MM.1S (cell line): ENCODE measurements at regions not wholly inside any gene's neighbourhood (a gene's known extent, or its start where the extent isn't known, plus 50 kb on each side); places are given as distances from the start of the nearest gene placed in this dataset.

ENCODE experiments used
- DNase-seq: peaks from one replicate; pipeline ENCODE4 v3.0.0-alpha.2; 2015
- H2AFZ ChIP-seq: fragments of 300-600 bp; sonication (generic); 2 replicates; pipeline ENCODE4 v1.6.0; 2016; ENCODE audit warnings: antibody characterized with exemption, low read length
- H3F3A ChIP-seq: fragments of 300-600 bp; sonication (generic); 2 replicates; pipeline ENCODE4 v1.6.1; 2016; ENCODE audit warnings: mild to moderate bottlenecking, antibody characterized with exemption, low read length, moderate library complexity, mixed read lengths; ENCODE audit not compliant: insufficient read depth
- H3K27ac ChIP-seq: fragments of 300-600 bp; sonication (generic); 2 replicates; pipeline ENCODE4 v1.5.1; 2016; ENCODE audit warnings: mild to moderate bottlenecking, low read length
- H3K27me3 ChIP-seq: fragments of 300-600 bp; sonication (generic); replicated peaks from 2 replicates; pipeline ENCODE4 v1.6.0; 2016; ENCODE audit warnings: low read length; ENCODE audit not compliant: insufficient read depth
- H3K36me3 ChIP-seq: fragments of 300-600 bp; sonication (generic); replicated peaks from 2 replicates; pipeline ENCODE4 v1.6.1; 2016; ENCODE audit warnings: mild to moderate bottlenecking, low read length, mixed read lengths; ENCODE audit not compliant: insufficient read depth
- H3K4me1 ChIP-seq: fragments of 300-600 bp; sonication (generic); 2 replicates; pipeline ENCODE4 v1.6.1; 2016; ENCODE audit warnings: low read length, mixed read lengths
- H3K4me2 ChIP-seq: fragments of 300-600 bp; sonication (generic); 2 replicates; pipeline ENCODE4 v1.6.0; 2016; ENCODE audit warnings: low read depth, low read length
- H3K4me3 ChIP-seq: fragments of 300-600 bp; sonication (generic); 2 replicates; pipeline ENCODE4 v1.5.1; 2016; ENCODE audit warnings: low read length, mixed read lengths
- H3K79me2 ChIP-seq: fragments of 300-600 bp; sonication (generic); 2 replicates; pipeline ENCODE4 v1.6.1; 2016; ENCODE audit warnings: mixed run types, low read length, mixed read lengths
- H3K9ac ChIP-seq: fragments of 300-600 bp; sonication (generic); 2 replicates; pipeline ENCODE4 v1.6.1; 2016; ENCODE audit warnings: low read length, mixed read lengths
- H3K9me2 ChIP-seq: fragments of 300-600 bp; sonication (generic); replicated peaks from 2 replicates; pipeline ENCODE4 v1.6.1; 2016; ENCODE audit warnings: mild to moderate bottlenecking, low read length, mixed read lengths; ENCODE audit not compliant: insufficient read depth
- H3K9me3 ChIP-seq: fragments of 300-600 bp; sonication (generic); replicated peaks from 2 replicates; pipeline ENCODE4 v1.6.1; 2016; ENCODE audit warnings: mild to moderate bottlenecking, low read length, mixed read lengths; ENCODE audit not compliant: insufficient read depth
- H4K20me1 ChIP-seq: fragments of 300-600 bp; sonication (generic); 2 replicates; pipeline ENCODE4 v1.6.1; 2016; ENCODE audit warnings: mild to moderate bottlenecking, low read length, moderate library complexity, mixed read lengths; ENCODE audit not compliant: insufficient read depth
- CTCF ChIP-seq: fragments of 300-600 bp; sonication (generic); IDR thresholded peaks from 2 replicates; pipeline ENCODE4 v1.5.1; 2016; ENCODE audit warnings: antibody characterized with exemption, low read length, mixed read lengths
- EZH2 ChIP-seq: fragments of 300-600 bp; sonication (generic); optimal IDR thresholded peaks from 2 replicates; pipeline ENCODE3; 2017; ENCODE audit warnings: low read depth, mild to moderate bottlenecking, antibody characterized with exemption, low read length, mixed read lengths
- EZH2phosphoT487 ChIP-seq: fragments of 300-600 bp; sonication (generic); IDR thresholded peaks from 2 replicates; pipeline ENCODE4 v1.6.1; 2018; ENCODE audit warnings: antibody characterized with exemption, low read length

GRCh38 chr19:5229778-5230335, 110.8 kb downstream of the PTPRS start:
- H3K4me1 ChIP-seq = no peaks in the 10 kb centered on the region
- no peak overlapping the region for H3K9ac ChIP-seq
- no peaks in the 10 kb centered on the region for H3K9me3 ChIP-seq
- no peaks in the 10 kb centered on the region for H3K9me2 ChIP-seq
- no peaks in the 10 kb centered on the region for H3F3A ChIP-seq
- DNase-seq = no peak
- H3K79me2 ChIP-seq = no peaks in the 10 kb centered on the region
- no peak overlapping the region for H3K4me2 ChIP-seq
- no peak overlapping the region for H2AFZ ChIP-seq
- H3K27ac ChIP-seq = no peak overlapping the region
- peaks cover 43% of the 10 kb centered on the region for H3K27me3 ChIP-seq
- no peak overlapping the region for H3K4me3 ChIP-seq
- H3K36me3 ChIP-seq = no peaks in the 10 kb centered on the region
- H4K20me1 ChIP-seq = no peaks in the 10 kb centered on the region
- TF ChIP-seq CTCF = no peak
- TF ChIP-seq EZH2phosphoT487 = no peak
- no peak for TF ChIP-seq EZH2

GRCh38 chr19:5228932-5229777, 111.5 kb downstream of the PTPRS start:
- H3K4me1 ChIP-seq = no peaks in the 10 kb centered on the region
- H3K4me3 ChIP-seq = no peak overlapping the region
- no peak for DNase-seq
- no peaks in the 10 kb centered on the region for H3K9me3 ChIP-seq
- no peaks in the 10 kb centered on the region for H3K36me3 ChIP-seq
- no peak overlapping the region for H2AFZ ChIP-seq
- no peak overlapping the region for H3K9ac ChIP-seq
- H4K20me1 ChIP-seq = no peaks in the 10 kb centered on the region
- no peak for TF ChIP-seq CTCF
- H3K27me3 ChIP-seq = peaks cover 43% of the 10 kb centered on the region
- no peak overlapping the region for H3K4me2 ChIP-seq
- no peak overlapping the region for H3K27ac ChIP-seq
- H3K9me2 ChIP-seq = no peaks in the 10 kb centered on the region
- no peaks in the 10 kb centered on the region for H3K79me2 ChIP-seq
- no peaks in the 10 kb centered on the region for H3F3A ChIP-seq

GRCh38 chr19:5228490-5228889, 112.1 kb downstream of the PTPRS start:
- Histone ChIP-seq H4K20me1 (no peaks in the 10 kb centered on the region), H3K9me3 (no peaks in the 10 kb centered on the region), H3K79me2 (no peaks in the 10 kb centered on the region), H3F3A (no peaks in the 10 kb centered on the region), H3K36me3 (no peaks in the 10 kb centered on the region), H3K4me1 (no peaks in the 10 kb centered on the region), H3K27ac (no peak overlapping the region), H3K4me3 (no peak overlapping the region), H3K4me2 (no peak overlapping the region), H3K9ac (no peak overlapping the region), H3K27me3 (peaks cover 46% of the 10 kb centered on the region), H2AFZ (no peak overlapping the region), H3K9me2 (no peaks in the 10 kb centered on the region)
- no peak for TF ChIP-seq CTCF
- DNase-seq = no peak
